ENCODE measurements at regions not wholly inside any gene's neighbourhood (a gene's known extent, or its start where the extent isn't known, plus 50 kb on each side); places are given as distances from the start of the nearest gene placed in this dataset.

DNA sequence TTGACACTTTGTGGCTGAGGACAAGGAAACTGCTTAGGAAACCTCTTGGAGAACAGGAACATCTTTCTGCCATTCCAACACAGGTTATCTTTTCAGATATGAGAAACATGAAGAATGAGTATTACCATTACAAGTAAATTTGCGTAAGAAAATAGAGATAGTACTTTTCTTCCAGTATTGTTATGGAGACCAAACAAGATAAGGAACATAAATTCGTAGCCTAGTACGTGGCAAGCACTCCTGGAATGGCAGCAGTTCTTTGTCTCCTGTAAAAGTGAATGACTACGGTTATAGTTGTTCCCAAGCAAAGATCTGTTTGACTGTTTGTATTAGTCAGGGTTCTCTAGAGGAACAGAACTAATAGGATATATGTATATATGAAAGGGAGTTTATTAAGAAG is 843.1 kb downstream of the STIM2 start:
- no peaks in the 10 kb centered on the region for H3K9me3 ChIP-seq
- no peak for ATAC-seq
- TF ChIP-seq, protein P1, sequence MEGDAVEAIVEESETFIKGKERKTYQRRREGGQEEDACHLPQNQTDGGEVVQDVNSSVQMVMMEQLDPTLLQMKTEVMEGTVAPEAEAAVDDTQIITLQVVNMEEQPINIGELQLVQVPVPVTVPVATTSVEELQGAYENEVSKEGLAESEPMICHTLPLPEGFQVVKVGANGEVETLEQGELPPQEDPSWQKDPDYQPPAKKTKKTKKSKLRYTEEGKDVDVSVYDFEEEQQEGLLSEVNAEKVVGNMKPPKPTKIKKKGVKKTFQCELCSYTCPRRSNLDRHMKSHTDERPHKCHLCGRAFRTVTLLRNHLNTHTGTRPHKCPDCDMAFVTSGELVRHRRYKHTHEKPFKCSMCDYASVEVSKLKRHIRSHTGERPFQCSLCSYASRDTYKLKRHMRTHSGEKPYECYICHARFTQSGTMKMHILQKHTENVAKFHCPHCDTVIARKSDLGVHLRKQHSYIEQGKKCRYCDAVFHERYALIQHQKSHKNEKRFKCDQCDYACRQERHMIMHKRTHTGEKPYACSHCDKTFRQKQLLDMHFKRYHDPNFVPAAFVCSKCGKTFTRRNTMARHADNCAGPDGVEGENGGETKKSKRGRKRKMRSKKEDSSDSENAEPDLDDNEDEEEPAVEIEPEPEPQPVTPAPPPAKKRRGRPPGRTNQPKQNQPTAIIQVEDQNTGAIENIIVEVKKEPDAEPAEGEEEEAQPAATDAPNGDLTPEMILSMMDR (IDR thresholded peaks at IDR 0.05): no peak
- DNase-seq: no peak
- H3K36me3 ChIP-seq (ENCODE audit: low read depth): no peaks in the 10 kb centered on the region
- H3K4me1 ChIP-seq (ENCODE audit: low read depth): no peaks in the 10 kb centered on the region
- H3K4me3 ChIP-seq: no peak overlapping the region
- intact Hi-C loops (cut with DNase I, micrococcal nuclease): no loop called here

DNA sequence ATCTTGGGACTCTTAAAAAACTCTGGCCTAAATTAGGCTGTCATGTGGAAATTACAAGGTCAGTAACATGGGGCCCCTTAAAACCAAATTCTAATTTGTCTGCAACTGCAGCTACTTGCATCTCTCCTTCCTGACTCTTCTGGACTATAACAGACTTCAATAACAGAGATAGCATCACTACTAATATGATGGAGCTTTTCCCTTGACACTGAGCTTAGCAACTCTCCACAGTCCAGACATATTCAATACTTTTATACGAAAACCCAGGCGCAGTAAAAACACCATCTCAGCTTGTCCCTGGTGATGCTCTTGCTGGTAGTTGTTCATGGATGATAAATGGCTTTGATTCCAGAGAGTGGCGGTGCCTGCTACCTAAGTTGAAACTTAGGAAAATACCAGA is 850.4 kb downstream of the STIM2 start:
- Histone ChIP-seq H3K9me3 (no peaks in the 10 kb centered on the region), H3K4me1 (ENCODE audit: low read depth) (no peaks in the 10 kb centered on the region), H3K4me3 (no peak overlapping the region), H3K36me3 (ENCODE audit: low read depth) (no peaks in the 10 kb centered on the region)
- ATAC-seq (no peak), DNase-seq (no peak)
- TF ChIP-seq, protein P1 (IDR thresholded peaks at IDR 0.05): no peak
- intact Hi-C loops (cut with DNase I, micrococcal nuclease): no loop called here

DNA sequence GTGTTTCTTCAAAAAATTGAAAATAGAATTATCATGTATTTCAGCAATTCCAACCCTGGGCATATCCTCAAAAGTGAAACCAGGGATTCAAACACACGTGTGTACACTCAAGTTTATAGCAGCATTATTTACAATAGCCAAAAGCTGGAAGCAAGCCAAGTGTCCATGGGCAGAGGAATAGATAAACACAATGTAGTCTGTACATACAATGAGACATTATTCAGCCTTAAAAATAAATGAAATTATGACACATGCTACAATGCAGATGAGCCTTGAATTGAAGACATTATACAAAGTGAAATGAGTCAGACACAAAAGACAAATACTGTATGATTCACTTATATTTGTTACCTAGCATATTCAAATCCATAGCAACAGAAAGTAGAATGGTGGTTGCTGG is 853.4 kb downstream of the STIM2 start:
- Histone ChIP-seq H3K4me3 (no peak overlapping the region), H3K36me3 (ENCODE audit: low read depth) (no peaks in the 10 kb centered on the region), H3K4me1 (ENCODE audit: low read depth) (no peaks in the 10 kb centered on the region), H3K9me3 (no peaks in the 10 kb centered on the region)
- DNase-seq (no peak), ATAC-seq (no peak)
- TF ChIP-seq, protein P1 (IDR thresholded peaks at IDR 0.05): no peak
- intact Hi-C loops (cut with DNase I, micrococcal nuclease): no loop called here

DNA sequence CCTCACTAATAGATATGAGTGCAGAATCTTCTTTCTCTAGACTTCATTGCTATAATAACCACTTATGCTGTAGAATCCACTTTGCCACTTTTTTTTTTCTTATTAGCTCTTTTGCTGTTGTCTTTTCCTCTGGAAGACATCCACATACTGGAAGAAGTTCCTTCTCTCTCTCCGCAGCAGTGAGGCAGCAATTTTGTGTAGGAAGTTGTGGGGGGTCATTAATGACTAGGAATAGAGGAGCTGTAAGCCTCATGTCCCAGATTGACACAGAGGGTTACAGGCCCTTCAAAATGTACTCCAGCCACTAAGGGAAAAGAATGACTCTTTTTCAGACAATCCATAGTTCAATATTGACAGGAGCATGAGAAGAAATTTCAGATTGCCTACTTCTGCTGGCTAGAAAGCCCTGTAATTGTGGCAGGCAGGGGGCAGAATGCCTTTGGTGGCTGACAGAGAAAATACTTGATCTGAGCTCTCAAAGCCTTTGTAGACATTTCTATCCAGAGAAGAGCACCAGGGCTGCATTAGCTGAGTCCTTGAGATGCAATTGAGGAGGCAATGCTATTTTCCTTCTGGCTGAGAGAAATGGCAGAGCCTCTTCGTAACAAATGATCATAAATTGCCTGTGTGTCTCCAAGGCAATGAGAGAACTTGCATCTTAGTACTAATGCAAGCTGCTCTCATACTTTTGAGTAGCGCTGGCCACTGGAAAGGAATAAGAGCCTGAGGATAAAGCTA is 856.2 kb downstream of the STIM2 start:
- ATAC-seq (no peak), DNase-seq (no peak)
- TF ChIP-seq, protein P1 (IDR thresholded peaks at IDR 0.05): no peak
- H3K4me1 ChIP-seq (ENCODE audit: low read depth): no peaks in the 10 kb centered on the region
- intact Hi-C loops (cut with DNase I, micrococcal nuclease): no loop called here
- no peaks in the 10 kb centered on the region for H3K36me3 ChIP-seq (ENCODE audit: low read depth)
- no peak overlapping the region for H3K4me3 ChIP-seq
- H3K9me3 ChIP-seq: no peaks in the 10 kb centered on the region

DNA sequence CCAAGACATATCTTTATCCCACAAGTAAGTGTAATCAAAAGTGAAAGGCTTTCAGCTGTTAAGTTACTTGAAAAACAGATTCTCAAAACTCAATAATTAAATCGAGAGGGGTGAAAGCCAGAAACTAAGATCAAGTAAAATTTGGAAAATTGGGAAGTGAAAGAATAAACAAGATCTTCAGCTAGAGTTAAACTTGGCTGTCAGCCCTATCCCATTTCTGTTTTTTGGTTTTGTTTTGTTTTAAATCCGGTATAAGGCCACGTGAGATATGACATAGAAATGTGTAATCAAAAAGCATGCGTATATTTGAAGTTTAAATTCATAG is 856.8 kb downstream of the STIM2 start:
- H3K36me3 ChIP-seq (ENCODE audit: low read depth): no peaks in the 10 kb centered on the region
- TF ChIP-seq, protein P1 (IDR thresholded peaks at IDR 0.05): no peak
- H3K9me3 ChIP-seq: no peaks in the 10 kb centered on the region
- peak in 1 of 3 donors; percentile 3 for DNase-seq
- ATAC-seq: no peak
- intact Hi-C loops (cut with DNase I, micrococcal nuclease): no loop called here
- H3K4me1 ChIP-seq (ENCODE audit: low read depth): no peaks in the 10 kb centered on the region
- no peak overlapping the region for H3K4me3 ChIP-seq

Measured in mucosa of descending colon (tissue), 3 donors.